B cell (primary cell): ENCODE measurements at regions not wholly inside any gene's neighbourhood (a gene's known extent, or its start where the extent isn't known, plus 50 kb on each side); places are given as distances from the start of the nearest gene placed in this dataset.

Experiments
- ATAC-seq: fragments of 200-7000 bp; cut with Tn5 transposase; one replicate; pipeline ENCODE4 v1.10.0; 2021; ENCODE audit warnings: low read depth, mild to moderate bottlenecking, moderate number of reproducible peaks, moderate library complexity
- CTCF ChIA-PET: fragments of 350-600 bp; sonication (Branson Sonifier 250); formaldehyde crosslinking; loops from one replicate; lab custom pipeline; 2021; ENCODE audit warnings: antibody characterized with exemption, inconsistent platforms; lab: Charles Lee
- POLR2A ChIA-PET: fragments of 350-600 bp; sonication (Branson Sonifier 250); formaldehyde crosslinking; loops from one replicate; lab custom pipeline; 2021; ENCODE audit warnings: antibody characterized with exemption; lab: Charles Lee
- DNase-seq: peaks from one replicate; pipeline ENCODE4 v3.0.0; 2013
- H2AFZ ChIP-seq: 2 replicates; pipeline ENCODE4 v1.6.1; 2012; ENCODE audit warnings: mild to moderate bottlenecking, low read depth, low read length; ENCODE audit not compliant: insufficient read depth, poor library complexity, severe bottlenecking
- H3K27ac ChIP-seq, 2 donors: 1 replicate in 1 of 2; 2 replicates in 1 of 2; pipeline ENCODE4 v1.5.1; 2012 to 2013; ENCODE audit warnings: low read length in 2 of 2, mild to moderate bottlenecking in 2 of 2, moderate library complexity in 1 of 2
- H3K27me3 ChIP-seq, 4 experiments: fragments of 200-600 bp in 1 of 4; sonication (generic) in 1 of 4; replicated peaks in 1 of 4; 1 replicate in 2 of 4; 2 replicates in 2 of 4; pipeline versions ENCODE4 v1.6.1 to v1.7.0; 2013 to 2016; ENCODE audit warnings: low read length in 3 of 4, mild to moderate bottlenecking in 2 of 4, mixed read lengths in 1 of 4, moderate library complexity in 1 of 4; ENCODE audit not compliant: insufficient read depth in 4 of 4, control insufficient read depth in 3 of 4; ENCODE audit errors: control extremely low read depth in 1 of 4
- H3K36me3 ChIP-seq, 2 experiments: replicated peaks in 1 of 2; 1 replicate in 1 of 2; 2 replicates in 1 of 2; pipeline versions ENCODE4 v1.6.1 to v1.7.1; 2013; ENCODE audit warnings: low read length in 1 of 2; ENCODE audit not compliant: insufficient read depth in 2 of 2, control insufficient read depth in 1 of 2; ENCODE audit errors: control extremely low read depth in 1 of 2, extremely low read depth in 1 of 2
- H3K4me1 ChIP-seq, 2 donors: fragments of 200-600 bp in 1 of 2; sonication (generic) in 1 of 2; 1 replicate in 1 of 2; 2 replicates in 1 of 2; pipeline versions ENCODE4 v1.5.1 to v1.6.1; 2013 to 2017; ENCODE audit warnings: low read length in 2 of 2; ENCODE audit not compliant: control insufficient read depth in 2 of 2, insufficient read depth in 2 of 2
- H3K4me2 ChIP-seq: replicated peaks from 2 replicates; pipeline ENCODE3; 2012; ENCODE audit warnings: mild to moderate bottlenecking, low read depth, low read length; ENCODE audit not compliant: poor library complexity, severe bottlenecking
- H3K4me3 ChIP-seq, 5 experiments: fragments of 200-600 bp in 1 of 5; sonication (generic) in 1 of 5; 1 replicate in 3 of 5; 2 replicates in 2 of 5; pipeline versions ENCODE4 v1.5.1 to v1.7.0; 2011 to 2016; ENCODE audit warnings: low read length in 4 of 5, mild to moderate bottlenecking in 4 of 5, low read depth in 2 of 5, control low read depth in 1 of 5, moderate library complexity in 1 of 5; ENCODE audit not compliant: insufficient read depth in 1 of 5; ENCODE audit errors: control extremely low read depth in 1 of 5, extremely low read depth in 1 of 5
- H3K79me2 ChIP-seq: fragments of 200-600 bp; sonication (generic); one replicate; pipeline ENCODE4 v1.6.0; 2016; ENCODE audit warnings: low read length; ENCODE audit not compliant: control insufficient read depth, insufficient read depth
- H3K9ac ChIP-seq: fragments of 200-600 bp; sonication (generic); 2 replicates; pipeline ENCODE4 v1.6.1; 2017; ENCODE audit warnings: mild to moderate bottlenecking, low read length, moderate library complexity
- H3K9me3 ChIP-seq, 3 donors: one replicate each; pipeline versions ENCODE4 v1.6.1 to v1.7.1; 2013; ENCODE audit warnings: low read length in 2 of 3; ENCODE audit not compliant: control insufficient read depth in 2 of 3, insufficient read depth in 1 of 3; ENCODE audit errors: control extremely low read depth in 1 of 3
- H4K20me1 ChIP-seq: 2 replicates; pipeline ENCODE4 v1.6.0; 2012; ENCODE audit warnings: mild to moderate bottlenecking, low read length; ENCODE audit not compliant: insufficient read depth, control insufficient read depth, poor library complexity, severe bottlenecking
- H3K27ac Mint-ChIP-seq: one replicate; pipeline ENCODE4 v1.8.0; 2021; ENCODE audit warnings: mixed read lengths
- H3K27me3 Mint-ChIP-seq: one replicate; pipeline ENCODE4 v1.8.0; 2021; ENCODE audit warnings: mixed read lengths
- H3K4me1 Mint-ChIP-seq: one replicate; pipeline ENCODE4 v1.8.0; 2021; ENCODE audit warnings: mixed read lengths
- H3K4me3 Mint-ChIP-seq: one replicate; pipeline ENCODE4 v1.8.0; 2021; ENCODE audit warnings: mixed read lengths
- H3K9me3 Mint-ChIP-seq: one replicate; pipeline ENCODE4 v1.8.0; 2022; ENCODE audit warnings: mixed read lengths; ENCODE audit not compliant: insufficient read depth
- EZH2 ChIP-seq: IDR thresholded peaks from 2 replicates; pipeline ENCODE4 v1.6.1; 2012; ENCODE audit warnings: borderline replicate concordance, low read depth, mild to moderate bottlenecking, moderate library complexity, low read length; ENCODE audit not compliant: insufficient read depth, poor library complexity, severe bottlenecking
- WGBS: methylation state at CpG from one replicate; pipeline ENCODE4 v1.1.5; 2013; ENCODE audit warnings: missing lambda C conversion rate; ENCODE audit not compliant: insufficient coverage; 5-methylcytosine and 5-hydroxymethylcytosine counted together
- intact Hi-C: fragments of 100-400 bp; cut with micrococcal nuclease; formaldehyde crosslinking; loops from one replicate; pipeline ENCODE4 v1.10.0; 2022
- TF ChIP-seq, protein P1 (sequence below): fragments of 200-600 bp; IDR thresholded peaks from one replicate; pipeline ENCODE4 v1.8.0; 2022; ENCODE audit warnings: antibody characterized with exemption, mild to moderate bottlenecking

- no CpG with 5 or more reads among the region's 1 CpG for WGBS
- no peak overlapping the region for H2AFZ ChIP-seq
- no peak overlapping the region for H3K4me2 ChIP-seq
- Mint-ChIP-seq H3K9me3 (peaks cover 2% of the 10 kb centered on the region), H3K27ac (no peak overlapping the region), H3K27me3 (no peaks in the 10 kb centered on the region), H3K4me3 (no peak overlapping the region), H3K4me1 (no peaks in the 10 kb centered on the region)
- TF ChIP-seq EZH2: no peak
- TF ChIP-seq, protein P1, sequence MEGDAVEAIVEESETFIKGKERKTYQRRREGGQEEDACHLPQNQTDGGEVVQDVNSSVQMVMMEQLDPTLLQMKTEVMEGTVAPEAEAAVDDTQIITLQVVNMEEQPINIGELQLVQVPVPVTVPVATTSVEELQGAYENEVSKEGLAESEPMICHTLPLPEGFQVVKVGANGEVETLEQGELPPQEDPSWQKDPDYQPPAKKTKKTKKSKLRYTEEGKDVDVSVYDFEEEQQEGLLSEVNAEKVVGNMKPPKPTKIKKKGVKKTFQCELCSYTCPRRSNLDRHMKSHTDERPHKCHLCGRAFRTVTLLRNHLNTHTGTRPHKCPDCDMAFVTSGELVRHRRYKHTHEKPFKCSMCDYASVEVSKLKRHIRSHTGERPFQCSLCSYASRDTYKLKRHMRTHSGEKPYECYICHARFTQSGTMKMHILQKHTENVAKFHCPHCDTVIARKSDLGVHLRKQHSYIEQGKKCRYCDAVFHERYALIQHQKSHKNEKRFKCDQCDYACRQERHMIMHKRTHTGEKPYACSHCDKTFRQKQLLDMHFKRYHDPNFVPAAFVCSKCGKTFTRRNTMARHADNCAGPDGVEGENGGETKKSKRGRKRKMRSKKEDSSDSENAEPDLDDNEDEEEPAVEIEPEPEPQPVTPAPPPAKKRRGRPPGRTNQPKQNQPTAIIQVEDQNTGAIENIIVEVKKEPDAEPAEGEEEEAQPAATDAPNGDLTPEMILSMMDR: no peak
- H4K20me1 ChIP-seq: no peaks in the 10 kb centered on the region
- DNase-seq (no peak), ATAC-seq (no peak)
- ChIA-PET POLR2A (no interaction called here), CTCF (no interaction called here)
- H3K27me3 ChIP-seq: no peaks in the 10 kb centered on the region
- no peak overlapping the region for H3K4me3 ChIP-seq
- H3K36me3 ChIP-seq: no peaks in the 10 kb centered on the region
- intact Hi-C loops: no loop called here
- H3K9me3 ChIP-seq: peaks cover 0 to 5% (median 0%) of the 10 kb centered on the region in 3 donors
- no peaks in the 10 kb centered on the region for H3K4me1 ChIP-seq
- H3K9ac ChIP-seq: no peak overlapping the region
- H3K79me2 ChIP-seq: no peaks in the 10 kb centered on the region
- no peak overlapping the region for H3K27ac ChIP-seq
These were observed 105.7 kb downstream of the LRRC70 start for GRCh38 chr5:62684310-62684709.

- no peak overlapping the region for H3K27ac Mint-ChIP-seq
- ATAC-seq: no peak
- no peak overlapping the region for H2AFZ ChIP-seq
- no peaks in the 10 kb centered on the region for H4K20me1 ChIP-seq
- ChIA-PET CTCF (no interaction called here), POLR2A (no interaction called here)
- no peaks in the 10 kb centered on the region for H3K4me1 Mint-ChIP-seq
- no peaks in the 10 kb centered on the region for H3K4me1 ChIP-seq
- no peaks in the 10 kb centered on the region for H3K36me3 ChIP-seq
- no peak overlapping the region for H3K4me3 Mint-ChIP-seq
- H3K27me3 Mint-ChIP-seq: no peaks in the 10 kb centered on the region
- H3K9me3 Mint-ChIP-seq: peaks cover 2% of the 10 kb centered on the region
- H3K9ac ChIP-seq: no peak overlapping the region
- peaks cover 0 to 15% (median 4%) of the 10 kb centered on the region in 3 donors for H3K9me3 ChIP-seq
- no peak for DNase-seq
- no peak overlapping the region for H3K27ac ChIP-seq
- H3K4me3 ChIP-seq: no peak overlapping the region
- no peak overlapping the region for H3K4me2 ChIP-seq
- 83% methylated on average over 1 of the region's 2 CpGs for WGBS
- intact Hi-C loops: no loop called here
- no peaks in the 10 kb centered on the region for H3K27me3 ChIP-seq
- TF ChIP-seq EZH2: no peak
- TF ChIP-seq, protein P1: no peak
- H3K79me2 ChIP-seq: no peaks in the 10 kb centered on the region
These were observed 103.4 kb downstream of the LRRC70 start for GRCh38 chr5:62682059-62682458.
